ENCODE measurements at regions not wholly inside any gene's neighbourhood (a gene's known extent, or its start where the extent isn't known, plus 50 kb on each side); places are given as distances from the start of the nearest gene placed in this dataset.

DNA sequence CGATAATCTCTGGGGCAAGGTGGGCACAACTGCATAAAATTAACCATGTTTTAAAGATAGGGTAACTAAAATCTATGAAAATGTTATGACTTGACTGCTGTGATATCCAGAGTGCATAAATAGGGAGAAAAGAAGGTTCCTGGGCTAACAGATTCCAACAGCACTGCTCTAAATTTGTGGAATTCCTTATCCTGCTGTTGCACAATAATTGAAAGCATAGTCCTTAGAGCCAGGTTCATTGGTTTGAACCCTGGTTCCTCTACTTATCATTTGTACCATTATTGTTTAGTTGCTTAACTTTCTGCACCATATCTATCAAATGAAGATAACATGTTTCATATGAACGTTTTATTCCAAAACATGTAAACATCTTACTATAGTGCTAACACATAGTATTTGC is 219.0 kb downstream of the NUF2 start:
- Histone ChIP-seq H3K4me1 (ENCODE audit: control insufficient read depth, insufficient read depth, low read length) (no peaks in the 10 kb centered on the region), H3K4me3 (ENCODE audit: low read depth in 2 of 2, low read length in 2 of 2) (no peak overlapping the region), H3K27me3 (ENCODE audit: control insufficient read depth, insufficient read depth, low read length) (no peaks in the 10 kb centered on the region), H3K9me3 (ENCODE audit: control insufficient read depth, insufficient read depth, low read depth, low read length) (no peaks in the 10 kb centered on the region), H3K36me3 (ENCODE audit: control insufficient read depth, insufficient read depth, low read length) (no peaks in the 10 kb centered on the region), H3K27ac (ENCODE audit: low read length) (no peak overlapping the region)
- no peak for ATAC-seq
- in situ Hi-C loops (cut with HindIII; ENCODE audit: low pct_unique_long_range_greater_than_20kb, low sequenced_read_pairs), result no loop called here
- ChIA-PET CTCF (no interaction called here), POLR2A (no interaction called here)
- no peak for DNase-seq (ENCODE audit: low read depth, low spot score)
- intact Hi-C loops (cut with micrococcal nuclease; ENCODE audit: unreplicated experiment), result no loop called here
- TF ChIP-seq, protein P1, sequence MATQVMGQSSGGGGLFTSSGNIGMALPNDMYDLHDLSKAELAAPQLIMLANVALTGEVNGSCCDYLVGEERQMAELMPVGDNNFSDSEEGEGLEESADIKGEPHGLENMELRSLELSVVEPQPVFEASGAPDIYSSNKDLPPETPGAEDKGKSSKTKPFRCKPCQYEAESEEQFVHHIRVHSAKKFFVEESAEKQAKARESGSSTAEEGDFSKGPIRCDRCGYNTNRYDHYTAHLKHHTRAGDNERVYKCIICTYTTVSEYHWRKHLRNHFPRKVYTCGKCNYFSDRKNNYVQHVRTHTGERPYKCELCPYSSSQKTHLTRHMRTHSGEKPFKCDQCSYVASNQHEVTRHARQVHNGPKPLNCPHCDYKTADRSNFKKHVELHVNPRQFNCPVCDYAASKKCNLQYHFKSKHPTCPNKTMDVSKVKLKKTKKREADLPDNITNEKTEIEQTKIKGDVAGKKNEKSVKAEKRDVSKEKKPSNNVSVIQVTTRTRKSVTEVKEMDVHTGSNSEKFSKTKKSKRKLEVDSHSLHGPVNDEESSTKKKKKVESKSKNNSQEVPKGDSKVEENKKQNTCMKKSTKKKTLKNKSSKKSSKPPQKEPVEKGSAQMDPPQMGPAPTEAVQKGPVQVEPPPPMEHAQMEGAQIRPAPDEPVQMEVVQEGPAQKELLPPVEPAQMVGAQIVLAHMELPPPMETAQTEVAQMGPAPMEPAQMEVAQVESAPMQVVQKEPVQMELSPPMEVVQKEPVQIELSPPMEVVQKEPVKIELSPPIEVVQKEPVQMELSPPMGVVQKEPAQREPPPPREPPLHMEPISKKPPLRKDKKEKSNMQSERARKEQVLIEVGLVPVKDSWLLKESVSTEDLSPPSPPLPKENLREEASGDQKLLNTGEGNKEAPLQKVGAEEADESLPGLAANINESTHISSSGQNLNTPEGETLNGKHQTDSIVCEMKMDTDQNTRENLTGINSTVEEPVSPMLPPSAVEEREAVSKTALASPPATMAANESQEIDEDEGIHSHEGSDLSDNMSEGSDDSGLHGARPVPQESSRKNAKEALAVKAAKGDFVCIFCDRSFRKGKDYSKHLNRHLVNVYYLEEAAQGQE (IDR thresholded peaks at IDR 0.05; ENCODE audit: insufficient read depth in 1 of 2, low read depth in 2 of 2, low read length in 1 of 2), result no peak
- TF ChIP-seq SIN3A (IDR thresholded peaks at IDR 0.05; ENCODE audit: borderline replicate concordance, insufficient read depth, low read depth, low read length), result no peak
- no TSS peak for BruUV-seq (replicated peaks)

- Histone ChIP-seq H3K4me1 (ENCODE audit: control insufficient read depth, insufficient read depth, low read length) (no peaks in the 10 kb centered on the region), H3K9me3 (ENCODE audit: control insufficient read depth, insufficient read depth, low read depth, low read length) (no peaks in the 10 kb centered on the region), H3K4me3 (ENCODE audit: low read depth in 2 of 2, low read length in 2 of 2) (no peak overlapping the region), H3K27ac (ENCODE audit: low read length) (no peak overlapping the region), H3K36me3 (ENCODE audit: control insufficient read depth, insufficient read depth, low read length) (no peaks in the 10 kb centered on the region), H3K27me3 (ENCODE audit: control insufficient read depth, insufficient read depth, low read length) (no peaks in the 10 kb centered on the region)
- TF ChIP-seq SIN3A (IDR thresholded peaks at IDR 0.05; ENCODE audit: borderline replicate concordance, insufficient read depth, low read depth, low read length), result no peak
- TF ChIP-seq, protein P1 (IDR thresholded peaks at IDR 0.05; ENCODE audit: insufficient read depth in 1 of 2, low read depth in 2 of 2, low read length in 1 of 2), result no peak
- POLR2A ChIA-PET, result no interaction called here
- intact Hi-C loops (cut with micrococcal nuclease; ENCODE audit: unreplicated experiment) (no loop called here), in situ Hi-C loops (cut with HindIII; ENCODE audit: low pct_unique_long_range_greater_than_20kb, low sequenced_read_pairs) (no loop called here)
- no peak for DNase-seq (ENCODE audit: low read depth, low spot score)
- no TSS peak for BruUV-seq (replicated peaks)
- no peak for ATAC-seq
- CTCF ChIA-PET, result no interaction called here
Measured at GRCh38 chr1:163544441-163544840, 222.7 kb downstream of the NUF2 start.

DNA sequence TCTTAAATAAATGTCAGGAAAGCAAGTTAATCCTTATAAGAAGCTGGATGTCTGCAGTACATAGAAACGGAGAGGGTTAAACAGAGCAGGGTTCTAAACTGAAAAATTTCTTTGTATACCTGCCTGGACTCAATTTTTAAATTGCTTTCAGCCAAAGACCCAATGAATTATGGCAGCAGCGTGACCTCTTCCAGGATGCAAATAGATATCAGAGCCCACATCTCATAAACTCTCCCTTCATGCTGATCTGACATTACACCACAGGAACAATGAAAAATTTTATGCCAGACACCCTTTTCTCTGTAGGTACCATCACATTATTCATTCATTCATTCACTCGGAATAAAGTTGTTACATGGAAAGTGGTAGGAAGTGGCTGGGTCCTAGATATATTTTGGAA is 236.4 kb downstream of the NUF2 start:
- ChIA-PET CTCF (no interaction called here), POLR2A (no interaction called here)
- H3K36me3 ChIP-seq (ENCODE audit: control insufficient read depth, insufficient read depth, low read length), result no peaks in the 10 kb centered on the region
- DNase-seq (ENCODE audit: low read depth, low spot score) (no peak), ATAC-seq (no peak)
- no TSS peak for BruUV-seq (replicated peaks)
- no peak overlapping the region for H3K4me3 ChIP-seq (ENCODE audit: low read depth in 2 of 2, low read length in 2 of 2)
- in situ Hi-C loops (cut with HindIII; ENCODE audit: low pct_unique_long_range_greater_than_20kb, low sequenced_read_pairs), result no loop called here
- no peaks in the 10 kb centered on the region for H3K27me3 ChIP-seq (ENCODE audit: control insufficient read depth, insufficient read depth, low read length)
- H3K4me1 ChIP-seq (ENCODE audit: control insufficient read depth, insufficient read depth, low read length), result no peaks in the 10 kb centered on the region
- TF ChIP-seq, protein P1 (IDR thresholded peaks at IDR 0.05; ENCODE audit: insufficient read depth in 1 of 2, low read depth in 2 of 2, low read length in 1 of 2), result no peak
- no peak for TF ChIP-seq TCF7L2 (IDR thresholded peaks at IDR 0.05; ENCODE audit: low read depth, low read length)
- no peak for TF ChIP-seq POLR2AphosphoS5 (IDR thresholded peaks at IDR 0.05; ENCODE audit: low read depth, low read length)
- TF ChIP-seq SIN3A (IDR thresholded peaks at IDR 0.05; ENCODE audit: borderline replicate concordance, insufficient read depth, low read depth, low read length), result no peak
- TF ChIP-seq, protein P2, sequence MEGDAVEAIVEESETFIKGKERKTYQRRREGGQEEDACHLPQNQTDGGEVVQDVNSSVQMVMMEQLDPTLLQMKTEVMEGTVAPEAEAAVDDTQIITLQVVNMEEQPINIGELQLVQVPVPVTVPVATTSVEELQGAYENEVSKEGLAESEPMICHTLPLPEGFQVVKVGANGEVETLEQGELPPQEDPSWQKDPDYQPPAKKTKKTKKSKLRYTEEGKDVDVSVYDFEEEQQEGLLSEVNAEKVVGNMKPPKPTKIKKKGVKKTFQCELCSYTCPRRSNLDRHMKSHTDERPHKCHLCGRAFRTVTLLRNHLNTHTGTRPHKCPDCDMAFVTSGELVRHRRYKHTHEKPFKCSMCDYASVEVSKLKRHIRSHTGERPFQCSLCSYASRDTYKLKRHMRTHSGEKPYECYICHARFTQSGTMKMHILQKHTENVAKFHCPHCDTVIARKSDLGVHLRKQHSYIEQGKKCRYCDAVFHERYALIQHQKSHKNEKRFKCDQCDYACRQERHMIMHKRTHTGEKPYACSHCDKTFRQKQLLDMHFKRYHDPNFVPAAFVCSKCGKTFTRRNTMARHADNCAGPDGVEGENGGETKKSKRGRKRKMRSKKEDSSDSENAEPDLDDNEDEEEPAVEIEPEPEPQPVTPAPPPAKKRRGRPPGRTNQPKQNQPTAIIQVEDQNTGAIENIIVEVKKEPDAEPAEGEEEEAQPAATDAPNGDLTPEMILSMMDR (IDR thresholded peaks at IDR 0.05), result no peak
- H3K27ac ChIP-seq (ENCODE audit: low read length), result no peak overlapping the region
- intact Hi-C loops (cut with micrococcal nuclease; ENCODE audit: unreplicated experiment), result no loop called here
- peaks cover 7% of the 10 kb centered on the region; the same call in 1 of the 2 replicates for H3K9me3 ChIP-seq (ENCODE audit: control insufficient read depth, insufficient read depth, low read depth, low read length)
